ENCODE measurements at regions not wholly inside any gene's neighbourhood (a gene's known extent, or its start where the extent isn't known, plus 50 kb on each side); places are given as distances from the start of the nearest gene placed in this dataset.

GRCh38 chr12:92389466-92389865 lies 243.8 kb upstream of the BTG1 start:
- TF ChIP-seq EZH2phosphoT487 (IDR thresholded peaks at IDR 0.05; ENCODE audit: borderline replicate concordance) = no peak
- TF ChIP-seq YY1 (IDR thresholded peaks at IDR 0.05; ENCODE audit: extremely low read depth, insufficient replicate concordance, low read depth, low read length) = no peak
- no peak for TF ChIP-seq MAX (IDR thresholded peaks at IDR 0.05)
- TF ChIP-seq ATF3 (IDR thresholded peaks at IDR 0.05) = no peak
- TF ChIP-seq ZNF274 (IDR thresholded peaks at IDR 0.05; ENCODE audit: low read depth, low read length) = no peak
- no peak for TF ChIP-seq SRF (IDR thresholded peaks at IDR 0.05; ENCODE audit: low read depth)
- no peak for TF ChIP-seq EZH2 (IDR thresholded peaks at IDR 0.05)
- no peak for TF ChIP-seq EGR1 (IDR thresholded peaks at IDR 0.05; ENCODE audit: low read depth)
- TF ChIP-seq TCF7L2 (IDR thresholded peaks at IDR 0.05; ENCODE audit: borderline replicate concordance, extremely low read depth, insufficient read depth, insufficient read length) = no peak
- no peak for TF ChIP-seq POLR2AphosphoS5 (IDR thresholded peaks at IDR 0.05; ENCODE audit: low read depth, low read length)
- TF ChIP-seq ELF1 (IDR thresholded peaks at IDR 0.05; ENCODE audit: borderline replicate concordance, low read depth) = no peak
- TF ChIP-seq, protein P1, sequence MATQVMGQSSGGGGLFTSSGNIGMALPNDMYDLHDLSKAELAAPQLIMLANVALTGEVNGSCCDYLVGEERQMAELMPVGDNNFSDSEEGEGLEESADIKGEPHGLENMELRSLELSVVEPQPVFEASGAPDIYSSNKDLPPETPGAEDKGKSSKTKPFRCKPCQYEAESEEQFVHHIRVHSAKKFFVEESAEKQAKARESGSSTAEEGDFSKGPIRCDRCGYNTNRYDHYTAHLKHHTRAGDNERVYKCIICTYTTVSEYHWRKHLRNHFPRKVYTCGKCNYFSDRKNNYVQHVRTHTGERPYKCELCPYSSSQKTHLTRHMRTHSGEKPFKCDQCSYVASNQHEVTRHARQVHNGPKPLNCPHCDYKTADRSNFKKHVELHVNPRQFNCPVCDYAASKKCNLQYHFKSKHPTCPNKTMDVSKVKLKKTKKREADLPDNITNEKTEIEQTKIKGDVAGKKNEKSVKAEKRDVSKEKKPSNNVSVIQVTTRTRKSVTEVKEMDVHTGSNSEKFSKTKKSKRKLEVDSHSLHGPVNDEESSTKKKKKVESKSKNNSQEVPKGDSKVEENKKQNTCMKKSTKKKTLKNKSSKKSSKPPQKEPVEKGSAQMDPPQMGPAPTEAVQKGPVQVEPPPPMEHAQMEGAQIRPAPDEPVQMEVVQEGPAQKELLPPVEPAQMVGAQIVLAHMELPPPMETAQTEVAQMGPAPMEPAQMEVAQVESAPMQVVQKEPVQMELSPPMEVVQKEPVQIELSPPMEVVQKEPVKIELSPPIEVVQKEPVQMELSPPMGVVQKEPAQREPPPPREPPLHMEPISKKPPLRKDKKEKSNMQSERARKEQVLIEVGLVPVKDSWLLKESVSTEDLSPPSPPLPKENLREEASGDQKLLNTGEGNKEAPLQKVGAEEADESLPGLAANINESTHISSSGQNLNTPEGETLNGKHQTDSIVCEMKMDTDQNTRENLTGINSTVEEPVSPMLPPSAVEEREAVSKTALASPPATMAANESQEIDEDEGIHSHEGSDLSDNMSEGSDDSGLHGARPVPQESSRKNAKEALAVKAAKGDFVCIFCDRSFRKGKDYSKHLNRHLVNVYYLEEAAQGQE (IDR thresholded peaks at IDR 0.05; ENCODE audit: low read depth) = no peak
- no peak for TF ChIP-seq POLR2A (IDR thresholded peaks at IDR 0.05; ENCODE audit: borderline replicate concordance, extremely low read depth, insufficient read depth, insufficient read length)
- no peak for TF ChIP-seq FOSL1 (IDR thresholded peaks at IDR 0.05; ENCODE audit: low read depth)
- TF ChIP-seq CEBPB (IDR thresholded peaks at IDR 0.05; ENCODE audit: low read depth) = no peak
- TF ChIP-seq SIN3A (IDR thresholded peaks at IDR 0.05; ENCODE audit: low read depth) = no peak
- TF ChIP-seq, protein P2, sequence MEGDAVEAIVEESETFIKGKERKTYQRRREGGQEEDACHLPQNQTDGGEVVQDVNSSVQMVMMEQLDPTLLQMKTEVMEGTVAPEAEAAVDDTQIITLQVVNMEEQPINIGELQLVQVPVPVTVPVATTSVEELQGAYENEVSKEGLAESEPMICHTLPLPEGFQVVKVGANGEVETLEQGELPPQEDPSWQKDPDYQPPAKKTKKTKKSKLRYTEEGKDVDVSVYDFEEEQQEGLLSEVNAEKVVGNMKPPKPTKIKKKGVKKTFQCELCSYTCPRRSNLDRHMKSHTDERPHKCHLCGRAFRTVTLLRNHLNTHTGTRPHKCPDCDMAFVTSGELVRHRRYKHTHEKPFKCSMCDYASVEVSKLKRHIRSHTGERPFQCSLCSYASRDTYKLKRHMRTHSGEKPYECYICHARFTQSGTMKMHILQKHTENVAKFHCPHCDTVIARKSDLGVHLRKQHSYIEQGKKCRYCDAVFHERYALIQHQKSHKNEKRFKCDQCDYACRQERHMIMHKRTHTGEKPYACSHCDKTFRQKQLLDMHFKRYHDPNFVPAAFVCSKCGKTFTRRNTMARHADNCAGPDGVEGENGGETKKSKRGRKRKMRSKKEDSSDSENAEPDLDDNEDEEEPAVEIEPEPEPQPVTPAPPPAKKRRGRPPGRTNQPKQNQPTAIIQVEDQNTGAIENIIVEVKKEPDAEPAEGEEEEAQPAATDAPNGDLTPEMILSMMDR (IDR thresholded peaks at IDR 0.05 in 2 of 3, conservative IDR thresholded peaks at IDR 0.05 in 1 of 3; ENCODE audit: borderline replicate concordance in 1 of 3, insufficient read depth in 1 of 3, low read depth in 2 of 3, low read length in 2 of 3) = no peak
- H3K27me3 ChIP-seq (ENCODE audit: insufficient read depth, low read length) = no peaks in the 10 kb centered on the region
- DNase-seq (ENCODE audit: low read depth, low spot score) (no peak), ATAC-seq (no peak)
- no peak overlapping the region for H3K27ac ChIP-seq (ENCODE audit: low read depth, low read length)
- H3K4me3 ChIP-seq (replicated peaks in 1 of 2; ENCODE audit: low read depth in 1 of 2, low read length in 2 of 2) = no peak overlapping the region
- H3K9me2 ChIP-seq (ENCODE audit: insufficient read depth) = no peaks in the 10 kb centered on the region
- H3K4me1 ChIP-seq (ENCODE audit: control insufficient read depth in 1 of 2, insufficient read depth in 2 of 2, low read length in 2 of 2) = no peaks in the 10 kb centered on the region
- POLR2A ChIA-PET = no interaction called here
- RAD21 ChIA-PET (ENCODE audit: low non-redundant PET in 1 of 2, low total read pairs in 2 of 2, uncharacterized antibody in 2 of 2, unreplicated experiment in 2 of 2) = no interaction called here
- H2AFZ ChIP-seq (ENCODE audit: low read depth, low read length, poor library complexity, severe bottlenecking) = no peak overlapping the region
- H4K20me1 ChIP-seq (ENCODE audit: insufficient read depth) = no peaks in the 10 kb centered on the region
- H3K4me2 ChIP-seq (ENCODE audit: low read length) = no peak overlapping the region
- intact Hi-C loops (cut with micrococcal nuclease) = no loop called here
- no TSS peak for BruUV-seq (replicated peaks)
- H3K79me2 ChIP-seq (ENCODE audit: insufficient read depth, low read length) = no peaks in the 10 kb centered on the region
- H3K9ac ChIP-seq (ENCODE audit: low read length) = no peak overlapping the region
- CTCF ChIA-PET = no interaction called here
- no peaks in the 10 kb centered on the region for H3K36me3 ChIP-seq (ENCODE audit: control insufficient read depth in 1 of 2, insufficient read depth in 2 of 2, low read length in 2 of 2)
- peaks cover 0 to 5% of the 10 kb centered on the region in 2 experiments; a peak in 1 of 4 replicates for H3K9me3 ChIP-seq (ENCODE audit: control insufficient read depth in 1 of 2, insufficient read depth in 1 of 2, low read depth in 1 of 2, low read length in 2 of 2)

All from HCT116 (cell line).